ENCODE measurements at regions not wholly inside any gene's neighbourhood (a gene's known extent, or its start where the extent isn't known, plus 50 kb on each side); places are given as distances from the start of the nearest gene placed in this dataset.

DNA sequence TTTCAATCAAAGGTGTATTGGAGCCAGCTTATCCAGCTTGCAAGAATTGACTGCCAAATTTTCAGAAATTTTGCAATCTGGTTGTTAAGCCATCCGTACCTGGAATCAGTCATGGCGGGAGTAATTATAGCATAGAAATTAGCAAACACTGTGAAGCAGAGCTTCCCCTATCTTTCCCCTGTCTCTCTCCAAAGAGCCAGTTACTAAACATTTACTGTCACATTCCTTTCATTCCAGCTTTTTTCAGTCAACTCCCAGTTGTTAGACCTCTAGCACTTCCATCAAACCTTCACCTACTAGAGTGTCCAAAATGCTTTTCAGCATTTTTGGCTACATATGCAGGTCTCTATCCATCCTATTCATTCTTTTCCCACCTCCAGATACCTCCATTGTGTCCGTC is 137.4 kb downstream of the MC4R start:
- Mint-ChIP-seq H3K9me3 (ENCODE audit: low read depth) (no peaks in the 10 kb centered on the region), H3K4me3 (ENCODE audit: low read depth) (no peak overlapping the region), H3K4me1 (ENCODE audit: low read depth) (no peaks in the 10 kb centered on the region), H3K27me3 (no peaks in the 10 kb centered on the region), H3K27ac (no peak overlapping the region), H3K36me3 (ENCODE audit: insufficient read depth) (no peaks in the 10 kb centered on the region)
- no peak for DNase-seq (ENCODE audit: low spot score, unreplicated experiment)
- TF ChIP-seq, protein P1, sequence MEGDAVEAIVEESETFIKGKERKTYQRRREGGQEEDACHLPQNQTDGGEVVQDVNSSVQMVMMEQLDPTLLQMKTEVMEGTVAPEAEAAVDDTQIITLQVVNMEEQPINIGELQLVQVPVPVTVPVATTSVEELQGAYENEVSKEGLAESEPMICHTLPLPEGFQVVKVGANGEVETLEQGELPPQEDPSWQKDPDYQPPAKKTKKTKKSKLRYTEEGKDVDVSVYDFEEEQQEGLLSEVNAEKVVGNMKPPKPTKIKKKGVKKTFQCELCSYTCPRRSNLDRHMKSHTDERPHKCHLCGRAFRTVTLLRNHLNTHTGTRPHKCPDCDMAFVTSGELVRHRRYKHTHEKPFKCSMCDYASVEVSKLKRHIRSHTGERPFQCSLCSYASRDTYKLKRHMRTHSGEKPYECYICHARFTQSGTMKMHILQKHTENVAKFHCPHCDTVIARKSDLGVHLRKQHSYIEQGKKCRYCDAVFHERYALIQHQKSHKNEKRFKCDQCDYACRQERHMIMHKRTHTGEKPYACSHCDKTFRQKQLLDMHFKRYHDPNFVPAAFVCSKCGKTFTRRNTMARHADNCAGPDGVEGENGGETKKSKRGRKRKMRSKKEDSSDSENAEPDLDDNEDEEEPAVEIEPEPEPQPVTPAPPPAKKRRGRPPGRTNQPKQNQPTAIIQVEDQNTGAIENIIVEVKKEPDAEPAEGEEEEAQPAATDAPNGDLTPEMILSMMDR (IDR thresholded peaks at IDR 0.05; ENCODE audit: unreplicated experiment), result no peak

DNA sequence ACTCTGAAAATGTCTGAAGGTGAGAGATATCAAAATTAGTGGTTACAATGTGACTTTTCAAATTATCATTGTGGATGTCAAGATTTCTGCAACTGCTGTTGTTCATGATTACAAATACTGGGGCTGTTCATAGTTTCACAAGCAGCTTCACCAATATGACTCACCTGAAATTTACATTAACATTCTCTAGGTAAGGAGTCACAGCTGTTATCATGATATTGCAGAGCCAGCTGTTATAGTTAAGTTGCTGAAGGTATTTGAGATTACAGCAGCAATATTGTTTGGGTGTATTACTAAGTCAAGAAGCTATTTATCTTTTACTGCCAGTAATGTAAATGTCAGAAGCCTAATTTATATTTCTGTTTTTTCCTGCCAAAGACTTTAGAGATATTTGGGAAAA is 140.0 kb downstream of the MC4R start:
- H3K27ac Mint-ChIP-seq, result no peak overlapping the region
- no peaks in the 10 kb centered on the region for H3K4me1 Mint-ChIP-seq (ENCODE audit: low read depth)
- no peak overlapping the region for H3K4me3 Mint-ChIP-seq (ENCODE audit: low read depth)
- DNase-seq (ENCODE audit: low spot score, unreplicated experiment), result no peak
- no peaks in the 10 kb centered on the region for H3K36me3 Mint-ChIP-seq (ENCODE audit: insufficient read depth)
- TF ChIP-seq, protein P1 (IDR thresholded peaks at IDR 0.05; ENCODE audit: unreplicated experiment), result no peak
- no peaks in the 10 kb centered on the region for H3K27me3 Mint-ChIP-seq
- H3K9me3 Mint-ChIP-seq (ENCODE audit: low read depth), result no peaks in the 10 kb centered on the region

DNA sequence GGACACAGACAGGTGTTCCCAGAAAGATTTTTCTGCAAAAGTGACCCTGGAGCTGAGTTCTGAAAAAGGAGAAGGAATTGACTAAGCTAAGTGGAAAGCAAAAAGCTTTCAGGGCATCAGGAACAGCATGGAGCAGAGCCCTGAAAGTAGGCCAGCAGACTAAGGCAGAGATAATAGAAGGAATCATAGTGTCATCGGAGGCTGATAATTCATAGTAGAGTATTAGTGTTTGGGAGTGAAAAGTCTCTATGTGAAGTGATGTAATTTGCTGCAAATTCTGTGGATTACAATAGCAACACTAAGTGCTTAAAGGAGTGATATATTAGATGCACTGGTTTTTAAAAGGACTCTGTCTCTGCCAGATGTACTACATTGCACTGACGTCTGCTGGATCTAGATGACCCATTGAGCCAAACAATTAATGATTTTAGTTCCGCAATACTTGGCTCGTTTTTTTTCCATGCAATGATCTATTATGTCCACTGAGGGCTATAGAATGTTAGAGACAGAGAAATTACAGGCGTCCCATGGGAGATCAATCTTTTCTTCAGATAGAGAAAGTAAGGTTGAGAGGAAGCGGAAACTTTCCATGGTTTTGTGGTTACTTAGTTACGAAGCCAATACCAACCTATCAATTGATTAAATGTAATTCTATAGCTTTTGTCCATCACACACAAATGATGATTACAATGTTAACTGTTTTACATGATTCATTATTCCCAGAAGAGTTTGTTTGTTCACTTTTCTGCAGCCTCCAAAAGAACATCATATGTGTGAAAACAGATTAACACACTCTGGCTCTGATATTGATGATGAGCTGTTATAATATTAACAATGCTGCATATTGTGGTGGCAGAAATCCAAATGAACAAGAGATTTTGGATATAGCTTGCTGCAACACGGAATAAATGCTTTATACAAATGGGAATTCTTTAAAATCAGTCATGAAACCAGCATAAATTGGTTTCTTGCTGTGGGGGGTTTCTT is 143.7 kb downstream of the MC4R start:
- Mint-ChIP-seq H3K36me3 (ENCODE audit: insufficient read depth) (no peaks in the 10 kb centered on the region), H3K9me3 (ENCODE audit: low read depth) (peaks cover 9% of the 10 kb centered on the region), H3K27ac (no peak overlapping the region), H3K4me3 (ENCODE audit: low read depth) (no peak overlapping the region), H3K27me3 (no peaks in the 10 kb centered on the region), H3K4me1 (ENCODE audit: low read depth) (no peaks in the 10 kb centered on the region)
- TF ChIP-seq, protein P1 (IDR thresholded peaks at IDR 0.05; ENCODE audit: unreplicated experiment), result no peak
- DNase-seq (ENCODE audit: low spot score, unreplicated experiment), result no peak

DNA sequence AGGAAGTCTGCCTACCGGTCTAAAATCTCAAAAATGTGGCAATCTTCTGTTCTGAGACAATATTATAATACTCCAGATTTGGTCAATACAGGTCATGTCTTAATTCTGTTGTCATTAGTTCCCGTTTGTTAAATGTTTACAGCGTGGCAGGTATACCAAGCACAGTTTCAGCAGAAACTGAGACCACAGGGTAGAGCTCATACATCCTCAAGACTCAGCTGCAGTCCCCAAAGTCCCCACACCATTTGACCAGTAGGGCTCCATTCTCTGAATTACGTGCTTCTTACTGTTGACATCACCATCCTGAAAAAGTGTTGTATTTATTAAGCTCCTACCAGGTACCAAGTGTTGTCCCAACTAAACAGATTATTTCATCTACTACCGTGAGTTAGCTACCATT is 157.1 kb downstream of the MC4R start:
- Mint-ChIP-seq H3K27ac (no peak overlapping the region), H3K36me3 (ENCODE audit: insufficient read depth) (no peaks in the 10 kb centered on the region), H3K4me3 (ENCODE audit: low read depth) (no peak overlapping the region), H3K27me3 (no peaks in the 10 kb centered on the region), H3K4me1 (ENCODE audit: low read depth) (no peaks in the 10 kb centered on the region), H3K9me3 (ENCODE audit: low read depth) (no peaks in the 10 kb centered on the region)
- TF ChIP-seq, protein P1 (IDR thresholded peaks at IDR 0.05; ENCODE audit: unreplicated experiment), result no peak
- DNase-seq (ENCODE audit: low spot score, unreplicated experiment), result no peak

DNA sequence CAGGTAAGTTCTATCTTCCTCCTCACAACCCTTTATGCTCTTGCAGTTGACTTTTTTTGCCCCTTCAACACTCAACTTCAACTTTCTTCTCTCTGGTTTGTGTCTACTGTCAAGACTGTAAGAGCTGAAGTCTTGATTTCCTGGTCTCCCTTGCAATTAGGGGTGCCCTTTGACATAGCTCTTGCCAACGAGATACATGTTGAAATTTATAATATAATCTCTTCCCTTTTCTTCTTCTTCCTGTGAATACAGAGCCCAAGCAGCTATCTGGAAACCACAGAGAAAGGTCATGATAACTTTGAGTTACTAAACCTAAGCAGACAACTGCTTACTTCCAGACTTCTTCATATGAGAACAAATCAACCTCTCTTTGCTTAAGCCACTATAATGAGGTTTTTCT is 163.5 kb downstream of the MC4R start:
- TF ChIP-seq, protein P1 (IDR thresholded peaks at IDR 0.05; ENCODE audit: unreplicated experiment), result no peak
- DNase-seq (ENCODE audit: low spot score, unreplicated experiment), result no peak
- Mint-ChIP-seq H3K27ac (no peak overlapping the region), H3K27me3 (no peaks in the 10 kb centered on the region), H3K36me3 (ENCODE audit: insufficient read depth) (no peaks in the 10 kb centered on the region), H3K4me3 (ENCODE audit: low read depth) (no peak overlapping the region), H3K9me3 (ENCODE audit: low read depth) (no peaks in the 10 kb centered on the region), H3K4me1 (ENCODE audit: low read depth) (no peaks in the 10 kb centered on the region)

Data from progenitor cell of endocrine pancreas (in vitro differentiated cells).